Activated gamma-delta T cell treated with Interleukin-2 at 50 U/mL for 16 hours (primary cell): ENCODE measurements at regions not wholly inside any gene's neighbourhood (a gene's known extent, or its start where the extent isn't known, plus 50 kb on each side); places are given as distances from the start of the nearest gene placed in this dataset.

Experiments
- DNase-seq: peaks from one replicate; pipeline ENCODE4 v3.0.0-alpha.2; 2020

- no peak for DNase-seq
These were observed 51.2 kb upstream of the GLI2 start for GRCh38 chr2:120684289-120685065.

GRCh38 chr2:120685066-120685973 lies 50.3 kb upstream of the GLI2 start:
- DNase-seq = no peak
